HEK293 (cell line): ENCODE measurements at regions not wholly inside any gene's neighbourhood (a gene's known extent, or its start where the extent isn't known, plus 50 kb on each side); places are given as distances from the start of the nearest gene placed in this dataset.
A peak's percentile ranks its signal among the peaks of the same experiment; 100 is the strongest.

ENCODE experiments used
- CTCF ChIA-PET: fragments of 350-600 bp; formaldehyde crosslinking; extraction: SDS; loops from one replicate; lab custom pipeline; 2021; ENCODE audit warnings: antibody characterized with exemption; lab: Yijun Ruan, JAX
- POLR2A ChIA-PET: fragments of 300-600 bp; formaldehyde crosslinking; extraction: SDS; loops from one replicate; lab custom pipeline; 2020; ENCODE audit warnings: antibody characterized with exemption, inconsistent platforms; lab: Yijun Ruan, JAX
- H3K27ac ChIP-seq: fragments of 200-500 bp; sonication (Bioruptor generic); 2 replicates; pipeline ENCODE4 v1.5.1; 2014; ENCODE audit warnings: low read depth, low read length, control low read depth, inconsistent platforms; ENCODE audit errors: extremely low read depth
- H3K36me3 ChIP-seq, 2 experiments: fragments of 200-500 bp in 1 of 2; sonication (Bioruptor generic) in 1 of 2; 1 replicate in 1 of 2; 2 replicates in 1 of 2; pipeline ENCODE4 v1.5.1; 2014 to 2017; ENCODE audit warnings: inconsistent platforms in 2 of 2, low read length in 2 of 2; ENCODE audit not compliant: control insufficient read depth in 2 of 2, insufficient read depth in 1 of 2
- H3K4me1 ChIP-seq: fragments of 200-500 bp; sonication (Bioruptor generic); 2 replicates; pipeline ENCODE4 v1.5.1; 2014; ENCODE audit warnings: mild to moderate bottlenecking, low read length, inconsistent platforms; ENCODE audit not compliant: control insufficient read depth, insufficient read depth
- H3K4me3 ChIP-seq: 2 replicates; pipeline ENCODE4 v1.5.1; 2011; ENCODE audit warnings: low read depth, mild to moderate bottlenecking, control low read depth, low read length, moderate library complexity
- H3K9me3 ChIP-seq: fragments of 200-500 bp; sonication (Bioruptor generic); 2 replicates; pipeline ENCODE4 v1.5.1; 2014; ENCODE audit warnings: low read depth, low read length, inconsistent platforms; ENCODE audit not compliant: control insufficient read depth, insufficient read depth
- ELK4 ChIP-seq: IDR thresholded peaks from 2 replicates; pipeline ENCODE4 v1.6.1; 2011; ENCODE audit warnings: mild to moderate bottlenecking, low read depth, low read length, borderline replicate concordance
- GLI2 ChIP-seq: fragments of 450-650 bp; formaldehyde crosslinking; IDR thresholded peaks from 2 replicates; pipeline ENCODE4; 2017; ENCODE audit warnings: missing biosample characterization, missing genetic modification characterization, low read depth, borderline replicate concordance
- KLF8 ChIP-seq: fragments of 450-650 bp; formaldehyde crosslinking; IDR thresholded peaks from 2 replicates; pipeline ENCODE4 v1.5.1; 2016; ENCODE audit warnings: missing biosample characterization, missing genetic modification characterization
- KLF9 ChIP-seq: fragments of 450-650 bp; formaldehyde crosslinking; IDR thresholded peaks from 2 replicates; pipeline ENCODE4 v1.5.1; 2016; ENCODE audit warnings: missing biosample characterization, missing genetic modification characterization, low read depth
- MYNN ChIP-seq: fragments of 450-650 bp; formaldehyde crosslinking; IDR thresholded peaks from 2 replicates; pipeline ENCODE4 v1.5.1; 2016; ENCODE audit warnings: missing biosample characterization, missing genetic modification characterization, borderline replicate concordance
- OSR2 ChIP-seq: fragments of 450-650 bp; formaldehyde crosslinking; IDR thresholded peaks from 2 replicates; pipeline ENCODE4 v1.5.1; 2016; ENCODE audit warnings: missing biosample characterization, missing genetic modification characterization
- PBX3 ChIP-seq: sonication (generic); formaldehyde crosslinking; IDR thresholded peaks from 2 replicates; pipeline ENCODE4 v1.8.1; 2022; ENCODE audit warnings: mild to moderate bottlenecking, moderate library complexity, missing genetic modification reagents
- ZBTB1 ChIP-seq: fragments of 450-650 bp; formaldehyde crosslinking; IDR thresholded peaks from 2 replicates; pipeline ENCODE4 v1.5.1; 2016; ENCODE audit warnings: missing biosample characterization, missing genetic modification characterization
- ZBTB17 ChIP-seq: fragments of 450-650 bp; formaldehyde crosslinking; IDR thresholded peaks from 2 replicates; pipeline ENCODE4 v1.5.1; 2016; ENCODE audit warnings: missing biosample characterization, missing genetic modification characterization
- ZEB2 ChIP-seq: fragments of 450-650 bp; formaldehyde crosslinking; IDR thresholded peaks from 2 replicates; pipeline ENCODE4 v1.5.1; 2016; ENCODE audit warnings: missing biosample characterization, missing genetic modification characterization
- ZIC2 ChIP-seq: fragments of 450-650 bp; formaldehyde crosslinking; IDR thresholded peaks from 2 replicates; pipeline ENCODE4 v1.5.1; 2016; ENCODE audit warnings: missing biosample characterization, missing genetic modification characterization
- ZNF16 ChIP-seq: fragments of 450-650 bp; formaldehyde crosslinking; IDR thresholded peaks from 2 replicates; pipeline ENCODE4 v1.5.1; 2016; ENCODE audit warnings: low read depth, missing biosample characterization, missing genetic modification characterization
- ZNF202 ChIP-seq: fragments of 450-650 bp; formaldehyde crosslinking; IDR thresholded peaks from 2 replicates; pipeline ENCODE4 v1.5.1; 2016; ENCODE audit warnings: missing biosample characterization, missing genetic modification characterization, borderline replicate concordance
- ZNF239 ChIP-seq: fragments of 450-650 bp; formaldehyde crosslinking; IDR thresholded peaks from 2 replicates; pipeline ENCODE4 v1.5.1; 2016; ENCODE audit warnings: missing biosample characterization, missing genetic modification characterization
- ZNF24 ChIP-seq: fragments of 450-650 bp; formaldehyde crosslinking; IDR thresholded peaks from 2 replicates; pipeline ENCODE4 v1.5.1; 2016; ENCODE audit warnings: missing biosample characterization, missing genetic modification characterization
- ZNF366 ChIP-seq: fragments of 450-650 bp; formaldehyde crosslinking; conservative IDR thresholded peaks from 2 replicates; pipeline ENCODE4 v1.5.1; 2016; ENCODE audit warnings: missing biosample characterization, missing genetic modification characterization
- ZNF394 ChIP-seq: fragments of 450-650 bp; formaldehyde crosslinking; IDR thresholded peaks from 2 replicates; pipeline ENCODE4 v1.5.1; 2016; ENCODE audit warnings: missing biosample characterization, missing genetic modification characterization, mild to moderate bottlenecking, moderate library complexity, borderline replicate concordance
- ZNF449 ChIP-seq: fragments of 450-650 bp; formaldehyde crosslinking; IDR thresholded peaks from 2 replicates; pipeline ENCODE4 v1.5.1; 2017; ENCODE audit warnings: missing biosample characterization, mild to moderate bottlenecking, missing genetic modification characterization, moderate library complexity
- ZNF529 ChIP-seq: fragments of 450-650 bp; formaldehyde crosslinking; IDR thresholded peaks from 2 replicates; pipeline ENCODE4 v1.5.1; 2017; ENCODE audit warnings: missing genetic modification characterization, missing biosample characterization; ENCODE audit not compliant: insufficient replicate concordance
- ZNF530 ChIP-seq: fragments of 450-650 bp; formaldehyde crosslinking; IDR thresholded peaks from 2 replicates; pipeline ENCODE4 v1.5.1; 2016; ENCODE audit warnings: low read depth, missing biosample characterization, missing genetic modification characterization
- ZNF560 ChIP-seq: fragments of 450-650 bp; formaldehyde crosslinking; IDR thresholded peaks from 2 replicates; pipeline ENCODE4 v1.5.1; 2017; ENCODE audit warnings: missing biosample characterization, missing genetic modification characterization, borderline replicate concordance
- ZNF580 ChIP-seq: fragments of 450-650 bp; formaldehyde crosslinking; IDR thresholded peaks from 2 replicates; pipeline ENCODE4 v1.5.1; 2016; ENCODE audit warnings: missing biosample characterization, missing genetic modification characterization
- ZNF664 ChIP-seq: fragments of 450-650 bp; formaldehyde crosslinking; IDR thresholded peaks from 2 replicates; pipeline ENCODE4 v1.5.1; 2016; ENCODE audit warnings: missing biosample characterization, missing genetic modification characterization

GRCh38 chr20:50243610-50244351 is 53.2 kb downstream of the CEBPB start:
- H3K4me1 ChIP-seq = no peaks in the 10 kb centered on the region
- TF ChIP-seq ZNF529 (no peak), MYNN (tag by site-specific recombination) (no peak), KLF8 (tag by site-specific recombination) (no peak), KLF9 (tag by site-specific recombination) (no peak), ZBTB1 (tag by site-specific recombination) (no peak), ZNF24 (tag by site-specific recombination) (peak; percentile 83)

GRCh38 chr20:50244352-50245149 is 53.9 kb downstream of the CEBPB start:
- ChIA-PET POLR2A (no interaction called here), CTCF (interaction anchor here (0.6 to 0.9 kb wide), 3 partner anchors 36 to 147 kb away, joined by 3 to 6 read pairs (median 4); no protein-coding TSS in a partner anchor)
- Histone ChIP-seq H3K27ac (no peak overlapping the region), H3K4me3 (no peak overlapping the region)
- TF ChIP-seq ZNF580 (tag by site-specific recombination) = peak; percentile 53; the same call in 1 of the 2 replicates
- no peak for TF ChIP-seq ZNF560 (tag by site-specific recombination)
- TF ChIP-seq ZNF449 (tag by site-specific recombination) = peak; percentile 90
- TF ChIP-seq ZIC2 = peak; percentile 54; the same call in 1 of the 2 replicates
- TF ChIP-seq, all 188 proteins: peak for 3
- H3K4me1 ChIP-seq = no peaks in the 10 kb centered on the region
- no peaks in the 10 kb centered on the region for H3K36me3 ChIP-seq
- no peaks in the 10 kb centered on the region for H3K9me3 ChIP-seq

More at GRCh38 chr20:50243610-50244351, 53.2 kb downstream of the CEBPB start:
- Histone ChIP-seq H3K9me3 (no peaks in the 10 kb centered on the region), H3K36me3 (no peaks in the 10 kb centered on the region), H3K27ac (no peak overlapping the region), H3K4me3 (no peak overlapping the region)
- ChIA-PET POLR2A (no interaction called here), CTCF (interaction anchor here (0.6 to 0.9 kb wide), 3 partner anchors 19 to 148 kb away, joined by 3 to 4 read pairs (median 4); no protein-coding TSS in a partner anchor)

GRCh38 chr20:50245498-50246366 is 55.1 kb downstream of the CEBPB start:
- POLR2A ChIA-PET = no interaction called here
- TF ChIP-seq ZNF16 (tag by site-specific recombination) (no peak), ZIC2 (no peak), ELK4 (no peak), ZBTB17 (tag by site-specific recombination) (peak; percentile 53), ZNF366 (tag by site-specific recombination) (no peak), ZNF239 (tag by site-specific recombination) (no peak), ZEB2 (tag by site-specific recombination) (no peak), ZNF530 (tag by site-specific recombination) (no peak), MYNN (tag by site-specific recombination) (no peak), ZNF394 (tag by site-specific recombination) (no peak), GLI2 (tag by site-specific recombination) (no peak), ZNF664 (0 out of 2 replicates have a peak, but pooled peaks have one; percentile 34), ZNF202 (tag by site-specific recombination) (no peak), OSR2 (tag by site-specific recombination) (0 out of 2 replicates have a peak, but pooled peaks have one; percentile 17), PBX3 (CRISPR knock-in tag) (no peak)

More at GRCh38 chr20:50245498-50246366, 55.1 kb downstream of the CEBPB start:
- no peak overlapping the region for H3K4me3 ChIP-seq
- H3K36me3 ChIP-seq = no peaks in the 10 kb centered on the region
- H3K4me1 ChIP-seq = no peaks in the 10 kb centered on the region
- CTCF ChIA-PET = interaction anchor here (0.7 kb wide), 1 partner anchor 59 kb away, joined by 6 read pairs; no protein-coding TSS in a partner anchor
- no peaks in the 10 kb centered on the region for H3K9me3 ChIP-seq
- no peak overlapping the region for H3K27ac ChIP-seq
